Endothelial cell of umbilical vein (primary cell): ENCODE measurements at regions not wholly inside any gene's neighbourhood (a gene's known extent, or its start where the extent isn't known, plus 50 kb on each side); places are given as distances from the start of the nearest gene placed in this dataset.
A peak's percentile ranks its signal among the peaks of the same experiment; 100 is the strongest.

Source experiments
- BruUV-seq: library from RNA; stranded (reverse); fragments of 400-500 nt; replicated peaks from 2 replicates; lab custom pipeline; 2021; lab: Mats Ljungman, UMichigan
- CTCF ChIA-PET: fragments of 300-600, 350-600 bp; sonication (Branson Sonifier 250); formaldehyde crosslinking; loops from one replicate; lab custom pipeline; 2021; ENCODE audit warnings: antibody characterized with exemption, inconsistent platforms; lab: Charles Lee
- POLR2A ChIA-PET: fragments of 300-600, 350-600 bp; sonication (Branson Sonifier 250); formaldehyde crosslinking; loops from one replicate; lab custom pipeline; 2021; ENCODE audit warnings: antibody characterized with exemption, inconsistent platforms; lab: Charles Lee
- DNase-seq: peaks from one replicate; pipeline ENCODE4 v3.0.0-alpha.2; 2011; ENCODE audit warnings: low read depth, low spot score
- FAIRE-seq: peaks from 2 replicates; lab custom pipeline; 2011; peaks lifted over from hg19 to GRCh38; lab: Jason Lieb, UNC
- H2AFZ ChIP-seq: 2 replicates; pipeline ENCODE4 v1.6.0; 2012; ENCODE audit warnings: low read depth, low read length, control low read depth, inconsistent platforms
- H3K27ac ChIP-seq: 2 replicates; pipeline ENCODE4 v1.5.1; 2011; ENCODE audit warnings: low read depth, mild to moderate bottlenecking, control low read depth, low read length, moderate library complexity; ENCODE audit not compliant: insufficient read depth
- H3K27me3 ChIP-seq, 2 experiments: 2 replicates each; pipeline versions ENCODE4 v1.6.0 to v1.6.1; 2011; ENCODE audit warnings: low read length in 2 of 2, mixed read lengths in 1 of 2; ENCODE audit not compliant: control insufficient read depth in 2 of 2, insufficient read depth in 2 of 2
- H3K36me3 ChIP-seq, 2 experiments: 2 replicates in 1 of 2; 3 replicates in 1 of 2; pipeline ENCODE4 v1.5.1; 2011; ENCODE audit warnings: low read length in 2 of 2, mild to moderate bottlenecking in 1 of 2, moderate library complexity in 1 of 2; ENCODE audit not compliant: control insufficient read depth in 2 of 2, insufficient read depth in 2 of 2; ENCODE audit errors: extremely low read depth in 1 of 2
- H3K4me1 ChIP-seq: 3 replicates; pipeline ENCODE4 v1.5.1; 2011; ENCODE audit warnings: mild to moderate bottlenecking, low read length; ENCODE audit not compliant: control insufficient read depth, insufficient read depth; ENCODE audit errors: extremely low read depth
- H3K4me2 ChIP-seq: 2 replicates; pipeline ENCODE4 v1.6.1; 2011; ENCODE audit warnings: low read length, control low read depth, mixed read lengths; ENCODE audit not compliant: insufficient read depth
- H3K4me3 ChIP-seq, 3 experiments: fragments of 200-600 bp in 1 of 3; sonication (generic), shearing (Covaris generic) in 1 of 3; replicated peaks in 1 of 3; 2 replicates each; pipeline ENCODE4 v1.5.1; 2011 to 2016; ENCODE audit warnings: control low read depth in 3 of 3, low read length in 3 of 3, mild to moderate bottlenecking in 2 of 3, inconsistent platforms in 1 of 3, low read depth in 1 of 3, moderate library complexity in 1 of 3; ENCODE audit not compliant: insufficient read depth in 1 of 3
- H3K79me2 ChIP-seq: 2 replicates; pipeline ENCODE4 v1.6.0; 2012; ENCODE audit warnings: low read length, inconsistent platforms; ENCODE audit not compliant: control insufficient read depth, insufficient read depth
- H3K9ac ChIP-seq: replicated peaks from 2 replicates; pipeline ENCODE3; 2011; ENCODE audit warnings: low read length, control low read depth; ENCODE audit not compliant: insufficient read depth; ENCODE audit errors: extremely low read depth
- H3K9me1 ChIP-seq: replicated peaks from 3 replicates; pipeline ENCODE4 v1.6.0; 2011; ENCODE audit warnings: mild to moderate bottlenecking, low read length; ENCODE audit not compliant: control insufficient read depth, insufficient read depth; ENCODE audit errors: extremely low read depth
- H3K9me3 ChIP-seq: replicated peaks from 2 replicates; pipeline ENCODE4 v1.5.1; 2012; ENCODE audit warnings: low read length, inconsistent platforms; ENCODE audit not compliant: control insufficient read depth, insufficient read depth
- H4K20me1 ChIP-seq: replicated peaks from 2 replicates; pipeline ENCODE3; 2011; ENCODE audit warnings: mild to moderate bottlenecking, low read length; ENCODE audit not compliant: control insufficient read depth, insufficient read depth; ENCODE audit errors: extremely low read depth
- EZH2 ChIP-seq: IDR thresholded peaks from 2 replicates; pipeline ENCODE4 v1.6.1; 2012; ENCODE audit warnings: borderline replicate concordance, low read depth, mild to moderate bottlenecking, moderate library complexity, low read length, inconsistent platforms; ENCODE audit not compliant: severe bottlenecking
- FOS ChIP-seq: IDR thresholded peaks from 2 replicates; pipeline ENCODE4 v1.6.1; 2011; ENCODE audit warnings: mild to moderate bottlenecking, low read length, moderate library complexity, borderline replicate concordance; ENCODE audit not compliant: insufficient read depth
- GATA2 ChIP-seq: IDR thresholded peaks from 2 replicates; pipeline ENCODE4 v1.7.0; 2011; ENCODE audit warnings: low read depth, mild to moderate bottlenecking, moderate library complexity, mixed read lengths, low read length; ENCODE audit not compliant: insufficient read length, insufficient read depth
- JUN ChIP-seq: IDR thresholded peaks from 2 replicates; pipeline ENCODE4 v1.6.1; 2011; ENCODE audit warnings: borderline replicate concordance, low read depth; ENCODE audit not compliant: insufficient read length, insufficient read depth
- MYC ChIP-seq: IDR thresholded peaks from one replicate; pipeline ENCODE4 v1.6.1; 2011; ENCODE audit warnings: mild to moderate bottlenecking, low read depth, low read length
- POLR2A ChIP-seq: IDR thresholded peaks from 2 replicates; pipeline ENCODE4 v1.6.1; 2012; ENCODE audit warnings: low read depth, mild to moderate bottlenecking, control low read depth, low read length
- POLR2AphosphoS5 ChIP-seq: IDR thresholded peaks from 2 replicates; pipeline ENCODE4 v1.6.1; 2012; ENCODE audit warnings: low read depth, mild to moderate bottlenecking, control low read depth, low read length, moderate library complexity; ENCODE audit not compliant: insufficient read depth
- dilution Hi-C: fragments of 300-500 bp; cut with MboI; formaldehyde crosslinking; loops from one replicate; pipeline ENCODE4 v1.15.0; 2019; ENCODE audit warnings: low sequenced_read_pairs; ENCODE audit not compliant: extremely low pct_ligation_motif_present
- intact Hi-C: fragments of 100-400 bp; cut with micrococcal nuclease; formaldehyde crosslinking; loops from one replicate; pipeline ENCODE4 v1.10.0; 2022
- TF ChIP-seq, protein P1 (sequence below): IDR thresholded peaks from 2 replicates; pipeline ENCODE4 v1.6.1; 2011; ENCODE audit not compliant: insufficient read depth, insufficient read length
- TF ChIP-seq, protein P2 (sequence below), 2 donors: IDR thresholded peaks; 1 replicate in 1 of 2; 2 replicates in 1 of 2; pipeline ENCODE4 v1.5.1; 2011; ENCODE audit warnings: low read length in 2 of 2, mild to moderate bottlenecking in 2 of 2, moderate library complexity in 2 of 2, control low read depth in 1 of 2, inconsistent platforms in 1 of 2, low read depth in 1 of 2; ENCODE audit not compliant: insufficient read depth in 1 of 2; ENCODE audit errors: extremely low read depth in 1 of 2

DNA sequence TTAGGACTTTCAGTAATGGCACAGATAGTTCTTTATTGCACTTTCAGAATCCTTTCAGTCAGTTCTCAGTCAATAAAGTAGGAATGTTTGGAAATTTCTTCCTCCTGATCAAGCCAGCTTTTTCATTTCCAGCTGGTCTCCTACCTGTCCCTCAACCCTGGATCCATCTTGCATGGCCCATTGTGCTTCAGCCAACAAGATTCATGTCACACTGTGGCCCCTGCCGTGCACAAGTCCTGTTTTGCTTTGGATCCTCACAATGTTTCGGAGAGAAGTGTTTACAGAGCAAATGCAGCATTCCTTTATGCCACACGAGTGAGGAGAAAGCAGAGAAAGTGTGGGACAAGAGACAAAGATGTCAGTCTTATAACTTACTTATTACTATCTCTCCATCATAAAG, 1694.7 kb upstream of the LRRTM3 start:
- ChIA-PET CTCF (interaction anchor here (1.5 kb wide), 1 partner anchor 9 kb away, joined by 4 read pairs; no protein-coding TSS in a partner anchor), POLR2A (no interaction called here)
- no peaks in the 10 kb centered on the region for H3K36me3 ChIP-seq
- H3K4me1 ChIP-seq = no peaks in the 10 kb centered on the region
- H3K9ac ChIP-seq = no peak overlapping the region
- intact Hi-C loops (no loop called here), dilution Hi-C loops (no loop called here)
- H3K4me3 ChIP-seq = no peak overlapping the region
- no peak overlapping the region for H3K27ac ChIP-seq
- peak overlapping the region; percentile 73 for H2AFZ ChIP-seq
- no peaks in the 10 kb centered on the region for H3K27me3 ChIP-seq
- H3K79me2 ChIP-seq = no peaks in the 10 kb centered on the region
- no peak overlapping the region for H3K4me2 ChIP-seq
- H3K9me1 ChIP-seq = no peaks in the 10 kb centered on the region
- TF ChIP-seq, protein P1, sequence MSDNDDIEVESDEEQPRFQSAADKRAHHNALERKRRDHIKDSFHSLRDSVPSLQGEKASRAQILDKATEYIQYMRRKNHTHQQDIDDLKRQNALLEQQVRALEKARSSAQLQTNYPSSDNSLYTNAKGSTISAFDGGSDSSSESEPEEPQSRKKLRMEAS = no peak
- no peak for TF ChIP-seq JUN
- TF ChIP-seq EZH2 = no peak
- TF ChIP-seq, protein P2, sequence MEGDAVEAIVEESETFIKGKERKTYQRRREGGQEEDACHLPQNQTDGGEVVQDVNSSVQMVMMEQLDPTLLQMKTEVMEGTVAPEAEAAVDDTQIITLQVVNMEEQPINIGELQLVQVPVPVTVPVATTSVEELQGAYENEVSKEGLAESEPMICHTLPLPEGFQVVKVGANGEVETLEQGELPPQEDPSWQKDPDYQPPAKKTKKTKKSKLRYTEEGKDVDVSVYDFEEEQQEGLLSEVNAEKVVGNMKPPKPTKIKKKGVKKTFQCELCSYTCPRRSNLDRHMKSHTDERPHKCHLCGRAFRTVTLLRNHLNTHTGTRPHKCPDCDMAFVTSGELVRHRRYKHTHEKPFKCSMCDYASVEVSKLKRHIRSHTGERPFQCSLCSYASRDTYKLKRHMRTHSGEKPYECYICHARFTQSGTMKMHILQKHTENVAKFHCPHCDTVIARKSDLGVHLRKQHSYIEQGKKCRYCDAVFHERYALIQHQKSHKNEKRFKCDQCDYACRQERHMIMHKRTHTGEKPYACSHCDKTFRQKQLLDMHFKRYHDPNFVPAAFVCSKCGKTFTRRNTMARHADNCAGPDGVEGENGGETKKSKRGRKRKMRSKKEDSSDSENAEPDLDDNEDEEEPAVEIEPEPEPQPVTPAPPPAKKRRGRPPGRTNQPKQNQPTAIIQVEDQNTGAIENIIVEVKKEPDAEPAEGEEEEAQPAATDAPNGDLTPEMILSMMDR (IDR thresholded peaks at IDR 0.05; ENCODE audit: extremely low read depth in 1 of 2, insufficient read depth in 1 of 2, low read depth in 1 of 2, low read length in 2 of 2) = no peak
- TF ChIP-seq POLR2A = no peak
- TF ChIP-seq MYC = no peak
- no peak for TF ChIP-seq FOS
- no peak for TF ChIP-seq POLR2AphosphoS5
- no peak for TF ChIP-seq GATA2
- H4K20me1 ChIP-seq = no peaks in the 10 kb centered on the region
- H3K9me3 ChIP-seq = no peaks in the 10 kb centered on the region
- FAIRE-seq (no peak), DNase-seq (no peak)
- BruUV-seq = no TSS peak
